ENCODE measurements at regions not wholly inside any gene's neighbourhood (a gene's known extent, or its start where the extent isn't known, plus 50 kb on each side); places are given as distances from the start of the nearest gene placed in this dataset.

- TF ChIP-seq CTCF (conservative IDR thresholded peaks at IDR 0.05; ENCODE audit: low read length), result no peak
- no peak for TF ChIP-seq EZH2phosphoT487 (IDR thresholded peaks at IDR 0.05; ENCODE audit: borderline replicate concordance)
These were observed 161.5 kb downstream of the PPARGC1A start for GRCh38 chr4:23728393-23728792.
